OCI-LY7 (cell line): ENCODE measurements at regions not wholly inside any gene's neighbourhood (a gene's known extent, or its start where the extent isn't known, plus 50 kb on each side); places are given as distances from the start of the nearest gene placed in this dataset.

Experiments
- BruUV-seq: library from RNA; stranded (reverse); fragments of 400-500 nt; replicated peaks from 2 replicates; lab custom pipeline; 2021; lab: Mats Ljungman, UMichigan
- CTCF ChIA-PET: fragments of 300-600 bp; sonication (Branson Sonifier 250); formaldehyde crosslinking; loops from one replicate; lab custom pipeline; 2022; ENCODE audit warnings: antibody characterized with exemption; ENCODE audit not compliant: unreplicated experiment; lab: Charles Lee
- POLR2A ChIA-PET: fragments of 300-600 bp; sonication (Branson Sonifier 250); formaldehyde crosslinking; loops from one replicate; lab custom pipeline; 2022; ENCODE audit warnings: antibody characterized with exemption; lab: Charles Lee
- DNase-seq: peaks from one replicate; pipeline ENCODE4 v3.0.0-alpha.2; 2015; ENCODE audit warnings: low spot score
- H2AFZ ChIP-seq: fragments of 200-600 bp; sonication (generic), shearing (Covaris generic); 2 replicates; pipeline ENCODE4 v1.6.1; 2014; ENCODE audit warnings: mild to moderate bottlenecking, antibody characterized with exemption, low read length, moderate library complexity
- H3K27ac ChIP-seq: fragments of 200-600 bp; sonication (generic); 2 replicates; pipeline ENCODE4 v1.5.1; 2014; ENCODE audit warnings: mixed run types, low read depth, mild to moderate bottlenecking, moderate library complexity, low read length, inconsistent platforms; ENCODE audit not compliant: poor library complexity, severe bottlenecking
- H3K36me3 ChIP-seq: fragments of 200-600 bp; sonication (generic); 2 replicates; pipeline ENCODE4 v1.6.1; 2014; ENCODE audit warnings: mild to moderate bottlenecking, antibody characterized with exemption, low read length, moderate library complexity, mixed read lengths; ENCODE audit not compliant: insufficient read depth
- H3K4me1 ChIP-seq: fragments of 200-600 bp; sonication (generic); 2 replicates; pipeline ENCODE4 v1.5.1; 2014; ENCODE audit warnings: mild to moderate bottlenecking, low read length; ENCODE audit not compliant: insufficient read depth, poor library complexity, severe bottlenecking
- H3K4me2 ChIP-seq: fragments of 200-600 bp; sonication (generic); 2 replicates; pipeline ENCODE4 v1.6.1; 2014; ENCODE audit warnings: mild to moderate bottlenecking, low read length
- H3K4me3 ChIP-seq: fragments of 200-600 bp; sonication (generic); 2 replicates; pipeline ENCODE4 v1.5.1; 2014; ENCODE audit warnings: mild to moderate bottlenecking, low read depth, low read length; ENCODE audit not compliant: poor library complexity, severe bottlenecking
- H3K79me2 ChIP-seq: fragments of 200-600 bp; sonication (generic); 2 replicates; pipeline ENCODE4 v1.6.1; 2016; ENCODE audit warnings: low read depth, mild to moderate bottlenecking, low read length, moderate library complexity, mixed read lengths; ENCODE audit not compliant: insufficient read depth
- H3K9me2 ChIP-seq: fragments of 200-600 bp; sonication (generic); 2 replicates; pipeline ENCODE4 v1.6.1; 2016; ENCODE audit warnings: mild to moderate bottlenecking, low read length, mixed read lengths; ENCODE audit not compliant: insufficient read depth
- H3K9me3 ChIP-seq: fragments of 200-600 bp; sonication (generic); 2 replicates; pipeline ENCODE4 v1.6.1; 2014; ENCODE audit warnings: mild to moderate bottlenecking, mixed run types, low read length, mixed read lengths
- H4K20me1 ChIP-seq: fragments of 200-600 bp; sonication (generic); 2 replicates; pipeline ENCODE4 v1.6.1; 2014; ENCODE audit warnings: mild to moderate bottlenecking, antibody characterized with exemption, low read length, moderate library complexity, mixed read lengths; ENCODE audit not compliant: insufficient read depth
- EZH2phosphoT487 ChIP-seq: fragments of 200-600 bp; sonication (generic); IDR thresholded peaks from 2 replicates; pipeline ENCODE4 v1.6.1; 2018; ENCODE audit warnings: low read depth, borderline replicate concordance, mild to moderate bottlenecking, mixed run types, antibody characterized with exemption, low read length, moderate library complexity, mixed read lengths
- intact Hi-C: fragments of 100-400 bp; cut with micrococcal nuclease; formaldehyde crosslinking; loops from one replicate; pipeline ENCODE4 v1.10.0; 2022; ENCODE audit not compliant: unreplicated experiment
- TF ChIP-seq, protein P1 (sequence below): fragments of 200-600 bp; sonication (generic); conservative IDR thresholded peaks from 2 replicates; pipeline ENCODE4 v1.5.1; 2014; ENCODE audit warnings: mild to moderate bottlenecking, antibody characterized with exemption, low read length, moderate library complexity, mixed read lengths

DNA sequence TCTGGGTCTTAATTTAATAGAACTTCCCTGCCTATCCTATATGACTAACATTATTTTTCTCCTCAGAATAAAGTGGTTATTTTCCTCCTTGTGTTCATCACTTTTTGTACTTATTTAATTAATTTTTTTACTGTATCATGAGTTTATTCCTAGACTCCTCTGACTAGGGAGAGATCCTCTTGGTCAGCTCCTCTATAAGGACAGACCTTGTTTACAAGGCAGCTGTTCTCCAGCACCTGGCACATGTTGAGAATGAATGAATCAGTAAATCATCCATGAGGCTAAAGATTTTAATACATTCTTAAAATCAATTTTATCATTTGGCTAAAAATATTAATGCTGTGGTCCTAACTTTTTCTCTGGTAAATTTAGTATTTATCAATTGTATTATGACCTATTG, 139.8 kb downstream of the NUDT12 start:
- Histone ChIP-seq H3K4me3 (no peak overlapping the region), H3K4me2 (no peak overlapping the region), H3K4me1 (no peaks in the 10 kb centered on the region), H3K9me3 (no peaks in the 10 kb centered on the region), H2AFZ (no peak overlapping the region), H3K27ac (no peak overlapping the region), H4K20me1 (no peaks in the 10 kb centered on the region), H3K36me3 (no peaks in the 10 kb centered on the region), H3K79me2 (no peaks in the 10 kb centered on the region), H3K9me2 (no peaks in the 10 kb centered on the region)
- ChIA-PET CTCF (no interaction called here), POLR2A (interaction anchor here (0.8 kb wide), 1 partner anchor 9 kb away, joined by 3 read pairs; no protein-coding TSS in a partner anchor)
- intact Hi-C loops = no loop called here
- TF ChIP-seq EZH2phosphoT487 = no peak
- TF ChIP-seq, protein P1, sequence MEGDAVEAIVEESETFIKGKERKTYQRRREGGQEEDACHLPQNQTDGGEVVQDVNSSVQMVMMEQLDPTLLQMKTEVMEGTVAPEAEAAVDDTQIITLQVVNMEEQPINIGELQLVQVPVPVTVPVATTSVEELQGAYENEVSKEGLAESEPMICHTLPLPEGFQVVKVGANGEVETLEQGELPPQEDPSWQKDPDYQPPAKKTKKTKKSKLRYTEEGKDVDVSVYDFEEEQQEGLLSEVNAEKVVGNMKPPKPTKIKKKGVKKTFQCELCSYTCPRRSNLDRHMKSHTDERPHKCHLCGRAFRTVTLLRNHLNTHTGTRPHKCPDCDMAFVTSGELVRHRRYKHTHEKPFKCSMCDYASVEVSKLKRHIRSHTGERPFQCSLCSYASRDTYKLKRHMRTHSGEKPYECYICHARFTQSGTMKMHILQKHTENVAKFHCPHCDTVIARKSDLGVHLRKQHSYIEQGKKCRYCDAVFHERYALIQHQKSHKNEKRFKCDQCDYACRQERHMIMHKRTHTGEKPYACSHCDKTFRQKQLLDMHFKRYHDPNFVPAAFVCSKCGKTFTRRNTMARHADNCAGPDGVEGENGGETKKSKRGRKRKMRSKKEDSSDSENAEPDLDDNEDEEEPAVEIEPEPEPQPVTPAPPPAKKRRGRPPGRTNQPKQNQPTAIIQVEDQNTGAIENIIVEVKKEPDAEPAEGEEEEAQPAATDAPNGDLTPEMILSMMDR = no peak
- no TSS peak for BruUV-seq
- no peak for DNase-seq

DNA sequence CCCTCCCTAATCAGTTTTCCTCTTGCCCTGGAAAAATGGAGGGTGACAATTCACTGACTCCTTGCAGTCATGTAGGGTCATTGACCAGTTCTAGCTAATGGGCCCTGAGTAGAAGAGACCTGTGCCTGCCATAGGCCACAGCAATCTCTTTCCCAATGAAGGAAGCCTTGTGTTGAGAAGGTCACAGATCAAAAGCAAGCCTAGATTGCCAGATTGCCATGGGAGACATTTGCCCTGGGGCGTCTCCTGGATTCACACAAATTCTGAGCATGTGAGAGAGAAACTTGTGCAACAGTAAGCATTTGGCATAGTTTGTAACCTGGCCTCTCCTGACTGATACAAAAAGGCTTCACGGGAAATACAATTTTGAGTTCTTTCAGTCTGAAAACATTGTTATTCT, 148.0 kb downstream of the NUDT12 start:
- Histone ChIP-seq H3K36me3 (no peaks in the 10 kb centered on the region), H3K4me3 (no peak overlapping the region), H3K4me2 (no peak overlapping the region), H3K9me2 (no peaks in the 10 kb centered on the region), H4K20me1 (no peaks in the 10 kb centered on the region; the same call in 1 of the 2 replicates), H3K27ac (no peak overlapping the region), H3K4me1 (no peaks in the 10 kb centered on the region), H3K79me2 (no peaks in the 10 kb centered on the region), H3K9me3 (no peaks in the 10 kb centered on the region), H2AFZ (no peak overlapping the region)
- intact Hi-C loops = no loop called here
- DNase-seq = no peak
- ChIA-PET CTCF (no interaction called here), POLR2A (interaction anchor here (0.5 kb wide), 1 partner anchor 1934 kb away, joined by 3 read pairs; no protein-coding TSS in a partner anchor)
- no TSS peak for BruUV-seq
- TF ChIP-seq, protein P1 = no peak
- no peak for TF ChIP-seq EZH2phosphoT487

DNA sequence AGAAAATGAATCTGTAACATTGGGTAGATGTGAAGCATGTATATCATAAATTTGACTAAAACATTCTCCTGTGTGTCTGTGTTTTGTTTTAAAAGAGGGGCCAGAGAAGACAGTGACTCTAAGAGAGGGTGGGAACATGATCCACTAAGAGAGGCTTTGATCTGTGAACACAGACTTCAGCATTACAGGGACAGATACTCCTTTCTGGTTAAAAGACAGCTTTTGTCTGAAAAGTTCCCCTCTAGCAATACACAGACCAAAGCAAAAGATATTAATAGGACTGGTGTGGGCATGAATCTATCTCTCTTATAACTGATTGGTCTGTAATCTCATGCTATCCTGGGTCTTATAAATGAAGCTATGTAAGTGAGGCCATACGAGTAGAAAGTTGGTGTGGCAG, 150.9 kb downstream of the NUDT12 start:
- intact Hi-C loops = no loop called here
- Histone ChIP-seq H3K79me2 (no peaks in the 10 kb centered on the region), H3K4me2 (no peak overlapping the region), H4K20me1 (no peaks in the 10 kb centered on the region; the same call in 1 of the 2 replicates), H3K9me3 (no peaks in the 10 kb centered on the region), H3K27ac (no peak overlapping the region), H3K4me3 (no peak overlapping the region), H3K36me3 (no peaks in the 10 kb centered on the region), H3K4me1 (no peaks in the 10 kb centered on the region), H2AFZ (no peak overlapping the region), H3K9me2 (no peaks in the 10 kb centered on the region)
- ChIA-PET POLR2A (no interaction called here), CTCF (no interaction called here)
- no TSS peak for BruUV-seq
- no peak for DNase-seq
- TF ChIP-seq EZH2phosphoT487 = no peak
- TF ChIP-seq, protein P1 = no peak
